ENCODE measurements at regions not wholly inside any gene's neighbourhood (a gene's known extent, or its start where the extent isn't known, plus 50 kb on each side); places are given as distances from the start of the nearest gene placed in this dataset.

DNA sequence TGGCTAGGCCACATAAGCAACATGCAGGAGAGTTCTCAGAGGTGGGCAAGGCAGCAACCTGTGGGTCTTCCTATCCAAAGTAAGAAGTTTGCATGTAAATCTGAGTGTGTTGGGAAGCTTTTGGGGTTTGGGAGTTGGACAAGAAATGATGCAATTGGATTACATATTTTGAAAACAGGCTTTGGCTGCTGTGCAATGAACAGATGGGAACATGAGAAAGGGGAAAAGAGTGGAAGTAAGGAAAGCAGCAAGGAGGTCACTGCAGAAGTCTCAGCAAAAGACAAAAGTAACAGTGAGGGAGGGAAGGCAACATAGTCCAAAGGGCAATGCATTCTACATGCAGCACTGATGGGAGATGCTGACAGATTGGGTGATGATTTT, 61.1 kb upstream of the C10orf90 start:
- Histone ChIP-seq H2BK12ac (ENCODE audit: low read length) (no peak overlapping the region), H3K36me3 (replicated peaks in 1 of 2; ENCODE audit: control insufficient read depth in 2 of 2, insufficient read depth in 2 of 2, low read length in 2 of 2) (no peaks in the 10 kb centered on the region), H2BK120ac (ENCODE audit: low read depth, low read length) (no peak overlapping the region), H3K4me1 (ENCODE audit: control insufficient read depth in 2 of 2, insufficient read depth in 1 of 2, low read depth in 1 of 2, low read length in 2 of 2) (peaks cover 0 to 4% of the 10 kb centered on the region in 2 donors), H3K9me3 (replicated peaks in 1 of 2; ENCODE audit: control insufficient read depth in 2 of 2, insufficient read depth in 1 of 2, low read depth in 1 of 2, low read length in 2 of 2) (no peaks in the 10 kb centered on the region), H3K23ac (ENCODE audit: low read depth, low read length, poor library complexity) (no peak overlapping the region), H3K9ac (ENCODE audit: low read depth, low read length, poor library complexity) (no peak overlapping the region), H3K4me2 (ENCODE audit: insufficient read depth, low read length, poor library complexity, severe bottlenecking) (no peak overlapping the region), H3K27ac (replicated peaks; ENCODE audit: low read length) (no peak overlapping the region), H2BK15ac (ENCODE audit: low read length) (no peak overlapping the region), H3K4me3 (ENCODE audit: low read length in 2 of 2) (no peak overlapping the region), H3K14ac (ENCODE audit: low read length) (no peak overlapping the region), H2AFZ (ENCODE audit: low read length) (no peak overlapping the region), H3K4ac (ENCODE audit: low read length) (no peak overlapping the region), H2AK5ac (ENCODE audit: low read depth, low read length) (no peak overlapping the region), H2BK5ac (ENCODE audit: low read length) (no peak overlapping the region), H3K27me3 (ENCODE audit: control insufficient read depth in 3 of 3, insufficient read depth in 3 of 3, low read depth in 1 of 3, low read length in 3 of 3) (no peaks in the 10 kb centered on the region), H3K18ac (ENCODE audit: low read length) (no peak overlapping the region), H3K79me1 (ENCODE audit: low read depth, low read length) (no peaks in the 10 kb centered on the region), H4K8ac (ENCODE audit: low read depth, low read length) (no peak overlapping the region), H4K91ac (ENCODE audit: low read depth, low read length, poor library complexity) (no peak overlapping the region)
- no peak for DNase-seq (ENCODE audit: low spot score)

DNA sequence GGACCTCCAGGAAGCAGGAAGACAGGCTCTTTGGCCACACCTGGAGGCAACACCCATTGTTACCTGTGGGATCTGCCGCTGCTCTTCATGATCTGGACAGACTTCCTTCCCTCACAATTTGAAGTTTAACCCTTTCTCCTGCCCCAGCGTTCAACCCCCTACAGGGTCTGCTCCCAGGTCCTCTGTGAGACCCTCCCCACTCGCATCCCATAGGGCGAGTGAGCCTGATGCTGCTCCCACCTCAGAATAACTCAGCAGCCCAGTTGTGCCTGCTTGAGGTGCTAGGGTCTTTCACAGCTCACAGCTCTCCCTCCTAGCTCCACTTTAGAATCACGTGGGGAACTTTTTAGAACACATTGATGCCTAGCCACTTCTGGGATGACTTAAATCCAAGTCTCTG, 61.8 kb upstream of the C10orf90 start:
- no peak overlapping the region for H3K23ac ChIP-seq (ENCODE audit: low read depth, low read length, poor library complexity)
- no peak overlapping the region for H3K27ac ChIP-seq (replicated peaks; ENCODE audit: low read length)
- H2BK5ac ChIP-seq (ENCODE audit: low read length), result no peak overlapping the region
- no peak overlapping the region for H3K4ac ChIP-seq (ENCODE audit: low read length)
- no peak overlapping the region for H2AK5ac ChIP-seq (ENCODE audit: low read depth, low read length)
- no peak overlapping the region for H2BK15ac ChIP-seq (ENCODE audit: low read length)
- H3K18ac ChIP-seq (ENCODE audit: low read length), result peak overlapping the region; percentile 21
- no peak overlapping the region for H3K4me3 ChIP-seq (ENCODE audit: low read length in 2 of 2)
- no peak for DNase-seq (ENCODE audit: low spot score)
- H3K9me3 ChIP-seq (replicated peaks in 1 of 2; ENCODE audit: control insufficient read depth in 2 of 2, insufficient read depth in 1 of 2, low read depth in 1 of 2, low read length in 2 of 2), result no peaks in the 10 kb centered on the region
- H3K27me3 ChIP-seq (ENCODE audit: control insufficient read depth in 3 of 3, insufficient read depth in 3 of 3, low read depth in 1 of 3, low read length in 3 of 3), result no peaks in the 10 kb centered on the region
- no peak overlapping the region for H2BK12ac ChIP-seq (ENCODE audit: low read length)
- no peak overlapping the region for H2BK120ac ChIP-seq (ENCODE audit: low read depth, low read length)
- no peak overlapping the region for H3K14ac ChIP-seq (ENCODE audit: low read length)
- H4K8ac ChIP-seq (ENCODE audit: low read depth, low read length), result no peak overlapping the region
- H3K36me3 ChIP-seq (replicated peaks in 1 of 2; ENCODE audit: control insufficient read depth in 2 of 2, insufficient read depth in 2 of 2, low read length in 2 of 2), result no peaks in the 10 kb centered on the region
- peaks cover 0 to 4% of the 10 kb centered on the region in 2 donors for H3K4me1 ChIP-seq (ENCODE audit: control insufficient read depth in 2 of 2, insufficient read depth in 1 of 2, low read depth in 1 of 2, low read length in 2 of 2)
- no peak overlapping the region for H3K4me2 ChIP-seq (ENCODE audit: insufficient read depth, low read length, poor library complexity, severe bottlenecking)
- H3K9ac ChIP-seq (ENCODE audit: low read depth, low read length, poor library complexity), result no peak overlapping the region
- no CpG with 5 or more reads among the region's 5 CpGs for WGBS, 2 donors (ENCODE audit: extremely low coverage in 2 of 2, insufficient read length in 2 of 2, insufficient replicate concordance in 1 of 2)
- no peak overlapping the region for H4K91ac ChIP-seq (ENCODE audit: low read depth, low read length, poor library complexity)
- H3K79me1 ChIP-seq (ENCODE audit: low read depth, low read length), result no peaks in the 10 kb centered on the region
- H2AFZ ChIP-seq (ENCODE audit: low read length), result no peak overlapping the region

DNA sequence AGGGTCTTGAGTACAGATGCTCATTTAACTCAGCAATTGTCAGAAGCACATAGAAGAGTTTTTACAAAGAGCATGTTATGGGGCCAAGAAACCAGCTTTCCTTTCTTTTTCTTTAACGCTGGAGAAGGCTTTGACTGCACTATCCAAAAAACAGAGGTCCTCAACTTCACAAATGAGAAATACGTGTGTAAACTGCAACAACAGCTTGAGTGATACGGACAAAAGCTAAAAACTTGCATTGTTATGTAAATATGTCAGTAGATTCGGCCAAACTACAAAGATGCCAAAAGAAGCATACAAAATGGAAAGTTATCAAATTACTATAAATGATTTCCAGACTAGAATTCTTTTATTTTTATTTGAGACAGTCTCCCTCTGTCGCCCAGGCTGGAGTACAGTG, 62.4 kb upstream of the C10orf90 start:
- no peak overlapping the region for H2BK15ac ChIP-seq (ENCODE audit: low read length)
- no CpG with 5 or more reads among the region's 5 CpGs for WGBS, 2 donors (ENCODE audit: extremely low coverage in 2 of 2, insufficient read length in 2 of 2, insufficient replicate concordance in 1 of 2)

DNA sequence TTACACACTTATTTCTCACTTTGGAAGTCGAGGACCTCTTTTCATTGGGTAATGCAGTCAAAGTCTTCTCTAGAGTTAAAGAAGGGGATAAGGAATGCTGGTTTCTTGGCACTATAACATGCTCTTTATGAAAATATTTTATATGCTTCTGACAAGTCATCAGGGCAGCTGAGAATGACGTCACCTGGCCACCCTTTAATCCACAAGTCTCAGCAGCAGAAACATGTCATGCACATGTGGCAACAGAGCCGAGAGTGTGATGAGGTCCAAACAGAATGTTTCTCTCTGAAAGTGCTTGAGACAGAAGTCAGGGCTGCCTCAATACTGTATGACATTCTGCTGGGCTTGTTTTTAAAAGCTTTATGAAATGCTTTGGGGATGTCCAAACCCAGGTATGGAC, 63.5 kb upstream of the C10orf90 start:
- Histone ChIP-seq H3K36me3 (replicated peaks in 1 of 2; ENCODE audit: control insufficient read depth in 2 of 2, insufficient read depth in 2 of 2, low read length in 2 of 2) (no peaks in the 10 kb centered on the region), H2BK120ac (ENCODE audit: low read depth, low read length) (no peak overlapping the region), H3K23ac (ENCODE audit: low read depth, low read length, poor library complexity) (no peak overlapping the region), H2BK15ac (ENCODE audit: low read length) (no peak overlapping the region), H3K4ac (ENCODE audit: low read length) (no peak overlapping the region), H2AFZ (ENCODE audit: low read length) (no peak overlapping the region), H3K79me1 (ENCODE audit: low read depth, low read length) (no peaks in the 10 kb centered on the region), H3K14ac (ENCODE audit: low read length) (no peak overlapping the region), H3K9me3 (replicated peaks in 1 of 2; ENCODE audit: control insufficient read depth in 2 of 2, insufficient read depth in 1 of 2, low read depth in 1 of 2, low read length in 2 of 2) (no peaks in the 10 kb centered on the region), H3K18ac (ENCODE audit: low read length) (no peak overlapping the region), H4K91ac (ENCODE audit: low read depth, low read length, poor library complexity) (no peak overlapping the region), H3K27me3 (ENCODE audit: control insufficient read depth in 3 of 3, insufficient read depth in 3 of 3, low read depth in 1 of 3, low read length in 3 of 3) (no peaks in the 10 kb centered on the region), H3K9ac (ENCODE audit: low read depth, low read length, poor library complexity) (no peak overlapping the region), H3K27ac (replicated peaks; ENCODE audit: low read length) (no peak overlapping the region), H2AK5ac (ENCODE audit: low read depth, low read length) (no peak overlapping the region), H2BK5ac (ENCODE audit: low read length) (no peak overlapping the region), H3K4me1 (ENCODE audit: control insufficient read depth in 2 of 2, insufficient read depth in 1 of 2, low read depth in 1 of 2, low read length in 2 of 2) (peaks cover 0 to 4% of the 10 kb centered on the region in 2 donors), H3K4me3 (ENCODE audit: low read length in 2 of 2) (no peak overlapping the region), H2BK12ac (ENCODE audit: low read length) (no peak overlapping the region), H3K4me2 (ENCODE audit: insufficient read depth, low read length, poor library complexity, severe bottlenecking) (no peak overlapping the region), H4K8ac (ENCODE audit: low read depth, low read length) (no peak overlapping the region)
- no peak for DNase-seq (ENCODE audit: low spot score)
- WGBS, 2 donors (ENCODE audit: extremely low coverage in 2 of 2, insufficient read length in 2 of 2, insufficient replicate concordance in 1 of 2), result no CpG with 5 or more reads among the region's 3 CpGs

More for the DNA sequence above, 62.4 kb upstream of the C10orf90 start:
- Histone ChIP-seq H2BK5ac (ENCODE audit: low read length) (no peak overlapping the region), H3K4me2 (ENCODE audit: insufficient read depth, low read length, poor library complexity, severe bottlenecking) (no peak overlapping the region), H2AK5ac (ENCODE audit: low read depth, low read length) (no peak overlapping the region), H3K27me3 (ENCODE audit: control insufficient read depth in 3 of 3, insufficient read depth in 3 of 3, low read depth in 1 of 3, low read length in 3 of 3) (no peaks in the 10 kb centered on the region), H3K4me3 (ENCODE audit: low read length in 2 of 2) (no peak overlapping the region), H2BK12ac (ENCODE audit: low read length) (no peak overlapping the region), H3K36me3 (replicated peaks in 1 of 2; ENCODE audit: control insufficient read depth in 2 of 2, insufficient read depth in 2 of 2, low read length in 2 of 2) (no peaks in the 10 kb centered on the region), H3K79me1 (ENCODE audit: low read depth, low read length) (no peaks in the 10 kb centered on the region), H3K27ac (replicated peaks; ENCODE audit: low read length) (no peak overlapping the region), H3K9me3 (replicated peaks in 1 of 2; ENCODE audit: control insufficient read depth in 2 of 2, insufficient read depth in 1 of 2, low read depth in 1 of 2, low read length in 2 of 2) (no peaks in the 10 kb centered on the region), H2AFZ (ENCODE audit: low read length) (no peak overlapping the region), H3K18ac (ENCODE audit: low read length) (no peak overlapping the region), H4K8ac (ENCODE audit: low read depth, low read length) (no peak overlapping the region), H3K9ac (ENCODE audit: low read depth, low read length, poor library complexity) (no peak overlapping the region), H3K23ac (ENCODE audit: low read depth, low read length, poor library complexity) (no peak overlapping the region), H4K91ac (ENCODE audit: low read depth, low read length, poor library complexity) (no peak overlapping the region), H3K14ac (ENCODE audit: low read length) (no peak overlapping the region), H2BK120ac (ENCODE audit: low read depth, low read length) (no peak overlapping the region), H3K4ac (ENCODE audit: low read length) (no peak overlapping the region), H3K4me1 (ENCODE audit: control insufficient read depth in 2 of 2, insufficient read depth in 1 of 2, low read depth in 1 of 2, low read length in 2 of 2) (peaks cover 0 to 4% of the 10 kb centered on the region in 2 donors)
- DNase-seq (ENCODE audit: low spot score), result no peak

All from neuronal stem cell (in vitro differentiated cells).